ENCODE measurements at regions not wholly inside any gene's neighbourhood (a gene's known extent, or its start where the extent isn't known, plus 50 kb on each side); places are given as distances from the start of the nearest gene placed in this dataset.

DNA sequence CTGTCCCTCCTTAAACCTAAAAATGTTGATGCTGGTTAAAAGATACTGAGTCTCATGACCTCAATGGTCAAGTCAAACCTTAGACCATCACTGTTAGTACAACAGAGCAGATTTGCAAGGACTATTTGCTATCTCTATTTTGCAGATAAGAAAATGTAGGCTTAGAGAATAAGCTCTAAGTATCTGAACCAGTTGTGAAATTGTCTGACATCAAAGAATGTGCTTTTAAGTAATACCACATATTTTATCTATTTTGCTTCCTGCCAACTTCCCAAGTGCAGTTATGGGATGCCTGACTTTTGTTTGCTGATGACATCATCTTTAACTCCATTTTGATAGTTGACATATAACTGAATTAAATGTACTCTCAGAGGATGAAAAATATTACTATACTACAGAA, 83.6 kb upstream of the TMEM106B start:
- TF ChIP-seq EZH2 (IDR thresholded peaks at IDR 0.05; ENCODE audit: borderline replicate concordance): no peak
- no peak for TF ChIP-seq CTCF (IDR thresholded peaks at IDR 0.05; ENCODE audit: poor library complexity)

All from hepatocyte (in vitro differentiated cells).